AG04449 (cell line): ENCODE measurements at regions not wholly inside any gene's neighbourhood (a gene's known extent, or its start where the extent isn't known, plus 50 kb on each side); places are given as distances from the start of the nearest gene placed in this dataset.

Source experiments
- CTCF ChIA-PET: fragments of 350-600 bp; formaldehyde crosslinking; extraction: SDS; loops from one replicate; lab custom pipeline; 2021; ENCODE audit warnings: antibody characterized with exemption; lab: Yijun Ruan, JAX
- POLR2A ChIA-PET: fragments of 400-600, 350-600 bp; formaldehyde crosslinking; extraction: SDS; loops from one replicate; lab custom pipeline; 2020; ENCODE audit warnings: antibody characterized with exemption, inconsistent platforms; lab: Yijun Ruan, JAX
- DNase-seq: peaks from one replicate; pipeline ENCODE4 v3.0.0-alpha.2; 2010; ENCODE audit warnings: low read depth, low spot score
- H3K4me3 ChIP-seq: 2 replicates; pipeline ENCODE4 v1.5.1; 2011; ENCODE audit warnings: low read depth, mild to moderate bottlenecking, control low read depth, low read length
- TF ChIP-seq, protein P1 (sequence below): IDR thresholded peaks from one replicate; pipeline ENCODE4 v1.5.1; 2011; ENCODE audit warnings: mild to moderate bottlenecking, moderate library complexity, low read length, control low read depth, inconsistent platforms; ENCODE audit not compliant: insufficient read depth; ENCODE audit errors: missing control alignments

- ChIA-PET POLR2A (no interaction called here), CTCF (no interaction called here)
- no peak overlapping the region for H3K4me3 ChIP-seq
- TF ChIP-seq, protein P1, sequence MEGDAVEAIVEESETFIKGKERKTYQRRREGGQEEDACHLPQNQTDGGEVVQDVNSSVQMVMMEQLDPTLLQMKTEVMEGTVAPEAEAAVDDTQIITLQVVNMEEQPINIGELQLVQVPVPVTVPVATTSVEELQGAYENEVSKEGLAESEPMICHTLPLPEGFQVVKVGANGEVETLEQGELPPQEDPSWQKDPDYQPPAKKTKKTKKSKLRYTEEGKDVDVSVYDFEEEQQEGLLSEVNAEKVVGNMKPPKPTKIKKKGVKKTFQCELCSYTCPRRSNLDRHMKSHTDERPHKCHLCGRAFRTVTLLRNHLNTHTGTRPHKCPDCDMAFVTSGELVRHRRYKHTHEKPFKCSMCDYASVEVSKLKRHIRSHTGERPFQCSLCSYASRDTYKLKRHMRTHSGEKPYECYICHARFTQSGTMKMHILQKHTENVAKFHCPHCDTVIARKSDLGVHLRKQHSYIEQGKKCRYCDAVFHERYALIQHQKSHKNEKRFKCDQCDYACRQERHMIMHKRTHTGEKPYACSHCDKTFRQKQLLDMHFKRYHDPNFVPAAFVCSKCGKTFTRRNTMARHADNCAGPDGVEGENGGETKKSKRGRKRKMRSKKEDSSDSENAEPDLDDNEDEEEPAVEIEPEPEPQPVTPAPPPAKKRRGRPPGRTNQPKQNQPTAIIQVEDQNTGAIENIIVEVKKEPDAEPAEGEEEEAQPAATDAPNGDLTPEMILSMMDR: no peak
- no peak for DNase-seq
Measured at GRCh38 chr2:226664661-226665060, 135.0 kb downstream of the IRS1 start.

DNA sequence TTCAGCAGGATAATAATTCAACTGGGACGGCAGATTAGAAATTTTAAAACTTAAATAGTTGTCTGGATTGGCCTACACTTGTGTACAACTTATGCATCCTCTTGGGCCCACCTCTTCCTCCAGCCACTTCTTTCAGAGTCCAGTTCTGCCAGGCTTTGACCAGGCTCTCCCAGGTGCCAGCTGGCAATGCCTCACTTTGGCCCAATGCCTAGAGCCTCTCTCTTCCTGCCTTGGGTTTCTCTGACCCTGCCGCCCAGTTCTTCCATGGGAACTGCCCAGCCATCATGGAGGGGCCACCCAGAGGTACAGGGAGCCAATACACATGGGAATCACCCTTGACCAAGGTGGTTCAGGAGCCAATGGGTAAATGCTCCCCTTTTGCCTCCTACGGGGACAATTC, 135.5 kb downstream of the IRS1 start:
- ChIA-PET CTCF (no interaction called here), POLR2A (no interaction called here)
- no peak overlapping the region for H3K4me3 ChIP-seq
- TF ChIP-seq, protein P1: no peak
- DNase-seq: no peak

DNA sequence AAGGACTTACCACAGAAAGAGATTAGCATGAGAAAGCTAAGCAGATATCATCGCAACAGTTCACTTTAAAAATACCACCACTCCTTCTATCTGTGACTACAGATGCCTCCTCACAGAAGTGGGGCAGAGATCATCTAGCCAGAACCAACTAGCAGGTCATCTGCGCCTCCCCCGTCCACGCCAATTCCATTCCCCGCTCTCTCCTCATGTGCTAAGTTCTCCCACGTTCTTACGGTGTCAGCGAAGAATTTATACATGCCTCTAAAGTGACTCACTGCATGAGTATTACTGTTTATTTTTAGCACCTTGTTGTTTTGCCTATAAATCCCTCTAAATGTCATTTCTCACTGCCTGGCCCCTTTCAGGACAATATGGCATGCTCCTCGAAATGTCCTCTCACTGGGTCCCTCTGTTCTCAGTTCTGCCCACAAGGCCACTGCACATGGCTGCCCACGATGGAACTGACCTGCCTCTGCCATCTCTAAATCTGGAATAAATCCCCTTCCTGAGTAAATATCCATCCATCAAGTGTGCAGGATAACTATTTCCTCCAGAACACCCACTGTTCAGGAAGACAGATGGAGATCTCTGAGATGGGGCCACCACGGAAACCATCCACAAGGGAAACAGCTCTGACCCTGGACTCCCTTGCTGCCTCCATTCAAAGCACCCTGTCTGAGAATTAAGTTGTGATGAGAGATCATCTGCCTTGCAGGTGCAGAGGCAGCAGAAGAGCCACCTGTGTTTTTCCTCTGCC, 137.7 kb downstream of the IRS1 start:
- peak; percentile 77 for DNase-seq
- no peak overlapping the region for H3K4me3 ChIP-seq
- POLR2A ChIA-PET: no interaction called here
- TF ChIP-seq, protein P1: no peak
- CTCF ChIA-PET: no interaction called here

- no peak overlapping the region for H3K4me3 ChIP-seq
- POLR2A ChIA-PET: no interaction called here
- DNase-seq: peak; percentile 74
- CTCF ChIA-PET: no interaction called here
- TF ChIP-seq, protein P1: no peak
Measured at GRCh38 chr2:226660526-226660925, 139.1 kb downstream of the IRS1 start.

GRCh38 chr2:226660124-226660523, 139.5 kb downstream of the IRS1 start:
- no peak overlapping the region for H3K4me3 ChIP-seq
- ChIA-PET POLR2A (no interaction called here), CTCF (no interaction called here)
- TF ChIP-seq, protein P1: no peak
- DNase-seq: no peak

- TF ChIP-seq, protein P1: no peak
- DNase-seq: no peak
- ChIA-PET CTCF (no interaction called here), POLR2A (no interaction called here)
- H3K4me3 ChIP-seq: no peak overlapping the region
Measured at GRCh38 chr2:226659410-226659809, 140.2 kb downstream of the IRS1 start.
